ENCODE measurements at regions not wholly inside any gene's neighbourhood (a gene's known extent, or its start where the extent isn't known, plus 50 kb on each side); places are given as distances from the start of the nearest gene placed in this dataset.

- no peak for DNase-seq
Observed at GRCh38 chr20:11101696-11102095, 427.9 kb upstream of the JAG1 start.

- DNase-seq = no peak
Observed at GRCh38 chr20:11103866-11104265, 430.1 kb upstream of the JAG1 start.

DNA sequence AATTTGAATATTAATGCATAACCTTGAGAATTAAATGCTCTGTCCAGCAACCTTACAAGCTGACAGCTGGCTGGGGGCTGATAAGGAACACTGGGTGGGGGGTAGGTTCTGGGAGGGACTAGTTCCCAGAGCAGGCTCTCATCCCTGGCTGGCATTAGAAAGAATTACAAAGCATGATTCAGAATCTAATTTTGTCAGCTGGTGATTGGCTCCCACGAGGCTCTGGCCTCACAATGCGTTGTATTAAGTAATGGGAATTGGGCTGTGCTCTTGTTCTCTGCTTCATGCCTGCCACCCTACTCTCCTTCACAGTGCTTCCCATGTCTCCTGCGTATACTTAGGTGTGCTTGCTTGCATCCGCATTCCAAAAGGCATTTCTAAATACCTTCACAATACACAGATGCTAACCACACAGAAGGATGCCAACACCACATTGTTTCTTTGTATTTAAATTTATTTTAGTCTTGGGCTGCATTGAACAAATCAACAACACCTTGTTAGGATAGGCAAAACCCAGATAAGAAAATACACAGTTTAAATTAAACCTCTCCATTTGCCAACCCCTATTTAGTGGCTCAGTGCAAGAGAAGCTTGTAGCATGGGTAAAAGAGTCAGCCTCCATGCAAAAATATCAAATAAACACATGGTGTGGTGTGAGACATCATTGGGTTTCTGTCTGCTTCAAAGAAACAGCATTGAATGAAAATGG is 434.5 kb upstream of the JAG1 start:
- no peak for DNase-seq

DNA sequence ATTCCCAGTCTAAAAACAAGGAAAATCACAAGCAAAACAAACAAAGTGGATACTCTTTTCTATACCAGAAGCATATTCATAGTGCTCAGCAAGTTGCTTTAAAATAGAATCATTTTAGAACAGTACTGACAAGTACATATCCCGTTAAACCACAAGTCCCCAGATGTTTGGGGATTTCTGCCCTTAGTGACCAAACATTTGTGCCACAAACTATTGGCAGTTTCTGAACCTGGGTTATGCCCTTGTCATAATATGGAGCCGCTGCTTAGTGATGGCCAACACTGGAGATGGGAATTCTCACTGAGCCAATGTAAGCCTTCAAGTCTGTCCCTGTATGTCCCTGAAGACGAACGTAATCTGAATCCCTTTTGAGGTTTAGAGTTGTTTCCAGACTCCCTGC is 436.7 kb upstream of the JAG1 start:
- DNase-seq = no peak

- DNase-seq = no peak
Observed at GRCh38 chr20:11111191-11111590, 437.4 kb upstream of the JAG1 start.

- DNase-seq = peak; percentile 31 to 56
Observed at GRCh38 chr20:11112832-11113231, 439.0 kb upstream of the JAG1 start.

- no peak for DNase-seq
Observed at GRCh38 chr20:11114382-11114781, 440.6 kb upstream of the JAG1 start.

DNA sequence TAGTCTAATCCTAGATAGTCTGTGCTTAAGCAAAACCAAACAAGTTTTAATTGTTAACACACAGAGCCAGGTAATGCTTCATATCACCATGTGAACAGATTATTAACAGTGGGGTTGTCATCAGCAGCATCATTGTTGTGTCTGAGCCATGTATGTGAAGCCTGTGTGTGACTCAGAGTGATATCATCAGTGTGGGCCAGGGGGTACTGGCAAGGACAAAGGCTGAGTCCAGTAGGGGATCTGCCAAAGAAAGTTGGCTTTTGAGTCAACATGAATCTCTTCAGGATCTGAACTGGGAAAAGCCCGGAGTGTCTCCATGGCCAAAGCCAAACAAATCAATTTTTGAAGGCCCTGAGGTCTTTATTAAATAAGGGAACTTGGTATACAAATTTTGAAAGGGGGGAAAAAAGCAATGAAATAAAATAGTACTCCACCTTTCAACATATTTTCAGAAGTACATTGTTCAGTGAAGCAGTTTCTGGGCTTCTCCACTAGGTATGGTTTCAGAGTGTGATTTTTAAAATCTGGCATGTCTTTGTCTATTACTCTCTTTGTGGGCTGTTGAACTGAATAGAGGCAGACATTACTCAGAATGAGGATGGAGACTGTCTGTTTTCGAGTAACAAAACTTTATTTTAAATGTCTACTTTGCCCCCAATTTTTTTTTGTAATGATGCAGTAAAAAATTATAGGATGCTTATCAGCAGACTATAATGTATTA is 444.2 kb upstream of the JAG1 start:
- DNase-seq = no peak

DNA sequence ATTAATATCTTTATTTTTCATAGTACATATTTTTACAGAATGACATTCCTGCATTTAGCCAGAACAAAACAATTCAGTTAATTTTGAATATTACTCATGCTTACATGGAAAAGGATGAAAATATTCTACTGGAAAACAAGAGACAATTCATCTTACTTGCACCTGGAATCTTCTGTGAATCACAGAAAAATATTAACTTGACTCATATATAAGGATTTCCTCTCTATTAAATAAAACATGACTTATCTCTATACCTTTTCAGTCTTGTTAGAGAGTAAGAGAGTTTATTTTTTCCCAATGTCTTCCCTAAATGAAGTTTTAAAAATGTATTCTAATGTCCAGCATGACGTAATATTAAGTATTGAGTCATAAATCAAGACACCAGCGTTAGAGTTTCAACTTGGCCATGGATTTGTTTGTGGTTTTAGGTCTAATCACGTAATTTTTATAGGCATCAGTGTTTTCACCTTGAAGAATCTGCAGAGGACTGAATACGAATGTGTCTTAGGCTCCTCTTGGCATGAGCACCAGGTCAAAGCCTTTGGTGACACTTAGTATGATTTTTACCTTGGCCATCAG is 445.1 kb upstream of the JAG1 start:
- DNase-seq = no peak

GRCh38 chr20:11119573-11119972 is 445.8 kb upstream of the JAG1 start:
- no peak for DNase-seq

DNA sequence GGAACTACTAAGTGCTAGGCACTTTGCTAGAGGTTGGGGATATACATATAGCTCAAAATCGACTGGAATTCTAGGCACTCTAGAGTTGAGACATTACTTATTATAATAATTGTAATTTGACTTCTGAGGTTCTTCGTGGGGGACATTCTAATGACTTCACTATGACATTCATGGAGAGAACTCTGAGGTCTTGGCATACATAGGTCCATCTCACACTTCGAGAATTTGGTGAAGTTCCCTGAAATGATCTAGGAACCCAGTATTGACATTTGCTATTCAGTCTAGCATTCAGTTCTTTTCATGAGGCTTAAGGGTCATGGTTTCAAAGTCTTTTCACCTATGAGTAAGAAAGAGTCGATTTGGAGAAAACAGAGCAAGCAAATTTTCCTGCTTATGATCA is 446.6 kb upstream of the JAG1 start:
- DNase-seq = no peak

- no peak for DNase-seq
Observed at GRCh38 chr20:11124849-11125505, 451.2 kb upstream of the JAG1 start.

DNA sequence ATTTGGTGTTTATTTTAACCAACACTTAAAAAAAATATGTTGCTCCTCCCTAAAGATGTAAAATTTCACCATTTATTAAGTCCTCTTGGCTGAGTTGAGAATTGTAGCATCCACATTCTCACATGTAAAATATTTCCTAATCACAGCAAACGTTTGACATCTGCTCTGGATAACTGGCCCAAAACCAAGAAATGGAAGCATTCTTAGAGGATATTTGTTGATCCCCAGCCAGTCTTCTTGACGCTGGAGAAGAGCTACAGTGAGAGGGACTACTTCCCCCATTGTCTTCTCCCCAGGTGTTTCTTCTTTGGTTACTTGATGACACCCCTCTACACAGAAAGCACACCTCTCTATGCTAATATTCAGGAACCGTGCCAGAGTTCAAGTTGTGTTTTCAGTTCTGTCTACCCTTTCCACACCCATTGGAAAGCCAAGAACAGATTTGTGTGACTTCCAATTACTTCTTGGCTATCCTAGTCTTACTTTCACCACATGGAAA is 454.5 kb upstream of the JAG1 start:
- no peak for DNase-seq

GRCh38 chr20:11128721-11129120 is 454.9 kb upstream of the JAG1 start:
- no peak for DNase-seq

DNA sequence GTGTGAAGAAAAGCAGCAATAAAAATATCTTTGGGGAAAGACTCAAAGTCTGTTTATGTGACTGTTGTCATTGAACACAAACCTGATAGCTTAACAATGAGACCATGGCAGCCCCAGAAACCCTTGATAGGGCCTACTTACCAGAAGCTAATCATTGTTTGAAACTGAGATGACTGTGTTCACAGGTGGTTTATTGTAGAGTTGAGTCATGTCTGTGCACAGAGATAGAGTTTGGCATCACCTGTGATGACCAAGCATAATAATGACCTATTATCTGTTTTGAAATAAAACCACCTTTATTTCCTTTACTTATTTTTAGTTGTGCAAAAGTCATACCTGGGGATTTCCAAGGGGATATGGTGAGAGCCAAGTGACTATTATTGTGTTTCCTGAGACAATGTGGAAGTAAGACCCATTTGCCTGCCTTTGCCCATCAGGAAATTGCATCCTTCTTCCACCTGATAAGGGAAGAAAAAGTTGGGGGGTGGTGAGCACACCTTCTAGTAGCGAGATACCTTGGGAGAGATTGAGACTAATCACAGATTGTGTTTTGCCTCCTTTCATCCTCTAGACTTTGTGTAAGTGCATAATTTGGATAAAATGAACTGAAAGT is 456.9 kb upstream of the JAG1 start:
- DNase-seq = no peak

GRCh38 chr20:11132819-11133415 is 459.1 kb upstream of the JAG1 start:
- no peak for DNase-seq

GRCh38 chr20:11136691-11137090 is 462.9 kb upstream of the JAG1 start:
- DNase-seq = no peak

GRCh38 chr20:11137688-11138087 is 463.9 kb upstream of the JAG1 start:
- DNase-seq = no peak

DNA sequence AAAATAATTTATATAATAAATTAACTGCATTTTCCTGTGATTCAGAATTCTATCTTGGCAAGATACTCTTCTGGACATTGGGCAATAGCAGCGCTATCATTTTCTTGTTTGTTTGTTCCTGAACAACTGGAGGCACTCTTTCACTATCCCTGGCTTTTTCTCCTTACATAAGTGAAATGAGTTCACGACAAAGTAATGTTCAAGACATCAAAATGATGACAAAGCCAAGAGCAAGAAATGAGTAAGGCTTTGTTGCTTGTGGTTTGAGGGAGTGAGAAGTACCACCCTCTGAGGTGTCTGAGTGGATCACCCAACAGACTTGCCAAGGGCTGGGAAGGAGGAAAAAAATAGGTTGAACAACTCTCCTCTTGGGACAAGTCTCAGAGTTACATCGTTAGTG is 466.6 kb upstream of the JAG1 start:
- no peak for DNase-seq

GRCh38 chr20:11143481-11143880 is 469.7 kb upstream of the JAG1 start:
- DNase-seq = no peak

DNA sequence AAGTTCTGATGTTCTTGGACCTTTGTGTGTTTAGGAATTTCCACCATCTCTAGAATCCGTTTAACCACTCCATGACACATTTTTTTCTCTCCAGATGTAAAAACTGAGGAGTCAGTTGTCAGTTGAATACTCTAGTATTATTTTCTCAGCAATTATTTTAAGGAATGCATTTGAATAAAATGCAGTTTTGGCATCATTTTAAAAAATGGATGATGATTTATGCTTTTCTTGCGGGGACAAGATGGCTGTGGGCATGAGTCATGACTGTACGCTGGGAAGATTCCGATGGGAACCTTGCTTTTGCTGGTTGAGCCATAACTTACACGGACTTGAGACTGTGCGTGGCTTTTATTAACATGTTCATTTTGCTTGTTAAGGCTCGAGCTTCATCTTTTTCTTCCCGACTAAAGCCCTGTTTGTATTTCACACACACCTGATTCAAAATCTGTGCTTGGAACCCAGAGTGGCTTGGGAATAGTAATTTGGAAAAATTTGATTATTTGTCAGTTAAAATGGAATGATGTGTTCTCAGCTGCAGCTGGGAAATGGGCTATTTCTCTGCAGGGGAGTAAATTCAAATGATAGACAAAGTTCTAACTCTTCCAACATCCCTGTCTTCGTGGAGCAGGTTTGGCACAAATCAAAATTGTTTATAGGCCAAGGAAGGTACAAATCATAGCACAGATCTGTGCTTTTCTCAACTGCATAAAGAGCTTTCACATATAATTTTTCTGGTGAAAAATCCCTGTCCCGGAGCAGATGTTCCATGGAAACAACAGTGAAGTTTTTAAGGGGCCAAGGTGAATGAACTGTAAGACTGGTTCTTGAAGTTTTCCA is 470.5 kb upstream of the JAG1 start:
- DNase-seq = no peak

- no peak for DNase-seq
Observed at GRCh38 chr20:11145616-11146015, 471.8 kb upstream of the JAG1 start.

Data from SHP77 (cell line).